H9 (cell line): ENCODE measurements at regions not wholly inside any gene's neighbourhood (a gene's known extent, or its start where the extent isn't known, plus 50 kb on each side); places are given as distances from the start of the nearest gene placed in this dataset.

Experiments
- DNase-seq: peaks from one replicate; pipeline ENCODE4 v3.0.0-alpha.2; 2017
- H2AFZ ChIP-seq: one replicate; pipeline ENCODE4 v1.6.1; 2013; ENCODE audit warnings: mild to moderate bottlenecking, low read length, control low read depth, moderate library complexity
- H2AK5ac ChIP-seq: 2 replicates; pipeline ENCODE4 v1.6.1; 2013; ENCODE audit warnings: low read length, control low read depth, mixed read lengths; ENCODE audit not compliant: insufficient read length
- H2BK120ac ChIP-seq: one replicate; pipeline ENCODE4 v1.6.1; 2013; ENCODE audit warnings: low read depth, mild to moderate bottlenecking, low read length, control low read depth, inconsistent platforms; ENCODE audit not compliant: poor library complexity, severe bottlenecking
- H2BK12ac ChIP-seq: 2 replicates; pipeline ENCODE4 v1.6.1; 2013; ENCODE audit warnings: low read length, control low read depth, mixed read lengths, low read depth; ENCODE audit not compliant: insufficient read length
- H2BK15ac ChIP-seq: 2 replicates; pipeline ENCODE4 v1.6.1; 2013; ENCODE audit warnings: low read depth, low read length, control low read depth
- H2BK20ac ChIP-seq: one replicate; pipeline ENCODE4 v1.6.1; 2013; ENCODE audit warnings: low read depth, mild to moderate bottlenecking, low read length, control low read depth, inconsistent platforms; ENCODE audit not compliant: poor library complexity, severe bottlenecking
- H2BK5ac ChIP-seq: 2 replicates; pipeline ENCODE4 v1.6.1; 2013; ENCODE audit warnings: low read length, control low read depth, mixed read lengths; ENCODE audit not compliant: insufficient read length
- H3K14ac ChIP-seq: 2 replicates; pipeline ENCODE4 v1.6.1; 2013; ENCODE audit warnings: low read length, control low read depth; ENCODE audit not compliant: insufficient read depth
- H3K18ac ChIP-seq: 2 replicates; pipeline ENCODE4 v1.6.1; 2013; ENCODE audit warnings: low read depth, mild to moderate bottlenecking, mixed read lengths, low read length, control low read depth; ENCODE audit not compliant: insufficient read length
- H3K23ac ChIP-seq: 2 replicates; pipeline ENCODE4 v1.6.1; 2013; ENCODE audit warnings: low read length, control low read depth, mixed read lengths, low read depth; ENCODE audit not compliant: insufficient read length
- H3K23me2 ChIP-seq: 2 replicates; pipeline ENCODE4 v1.6.1; 2013; ENCODE audit warnings: low read depth, mild to moderate bottlenecking, mixed read lengths, low read length, control low read depth; ENCODE audit not compliant: insufficient read length, poor library complexity, severe bottlenecking
- H3K27ac ChIP-seq: 2 replicates; pipeline ENCODE4 v1.5.1; 2013; ENCODE audit warnings: low read length, control low read depth, mixed read lengths, low read depth; ENCODE audit not compliant: insufficient read length
- H3K27me3 ChIP-seq: 2 replicates; pipeline ENCODE4 v1.6.1; 2013; ENCODE audit warnings: low read length, control low read depth, inconsistent platforms; ENCODE audit not compliant: insufficient read depth
- H3K4ac ChIP-seq: 2 replicates; pipeline ENCODE4 v1.6.1; 2013; ENCODE audit warnings: low read depth, mild to moderate bottlenecking, control low read depth, inconsistent platforms, low read length, moderate library complexity
- H3K4me1 ChIP-seq: 2 replicates; pipeline ENCODE4 v1.6.1; 2013; ENCODE audit warnings: low read length, control low read depth, inconsistent platforms; ENCODE audit not compliant: insufficient read depth
- H3K4me2 ChIP-seq: 2 replicates; pipeline ENCODE4 v1.6.1; 2013; ENCODE audit warnings: low read length, control low read depth, mixed read lengths; ENCODE audit not compliant: insufficient read length, insufficient read depth
- H3K56ac ChIP-seq: 2 replicates; pipeline ENCODE4 v1.6.1; 2013; ENCODE audit warnings: low read depth, mild to moderate bottlenecking, mixed read lengths, low read length, control low read depth; ENCODE audit not compliant: insufficient read length
- H3K79me1 ChIP-seq: 2 replicates; pipeline ENCODE4 v1.6.1; 2013; ENCODE audit warnings: low read depth, mild to moderate bottlenecking, moderate library complexity, low read length, control low read depth, inconsistent platforms; ENCODE audit not compliant: insufficient read depth, poor library complexity, severe bottlenecking
- H3K79me2 ChIP-seq: 2 replicates; pipeline ENCODE4 v1.6.1; 2013; ENCODE audit warnings: low read length, control low read depth, inconsistent platforms; ENCODE audit not compliant: insufficient read depth
- H3K9ac ChIP-seq: 2 replicates; pipeline ENCODE4 v1.6.1; 2013; ENCODE audit warnings: low read length, control low read depth, mixed read lengths; ENCODE audit not compliant: insufficient read length; ENCODE audit errors: extremely low read depth
- H3K9me3 ChIP-seq: one replicate; pipeline ENCODE4 v1.6.1; 2013; ENCODE audit warnings: low read depth, low read length, inconsistent platforms; ENCODE audit not compliant: control insufficient read depth
- H3T11ph ChIP-seq: one replicate; pipeline ENCODE4 v1.6.1; 2013; ENCODE audit warnings: mild to moderate bottlenecking, low read length, control low read depth, inconsistent platforms
- H4K20me1 ChIP-seq: one replicate; pipeline ENCODE4 v1.6.1; 2013; ENCODE audit not compliant: control insufficient read depth, insufficient read length, insufficient read depth
- H4K5ac ChIP-seq: 2 replicates; pipeline ENCODE4 v1.6.1; 2013; ENCODE audit warnings: low read depth, mild to moderate bottlenecking, mixed read lengths, low read length, control low read depth; ENCODE audit not compliant: insufficient read length
- H4K8ac ChIP-seq: replicated peaks from 2 replicates; pipeline ENCODE4 v1.6.1; 2013; ENCODE audit warnings: low read length, control low read depth, mixed read lengths, low read depth; ENCODE audit not compliant: insufficient read length
- H4K91ac ChIP-seq: 2 replicates; pipeline ENCODE4 v1.6.1; 2013; ENCODE audit warnings: low read depth, mild to moderate bottlenecking, moderate library complexity, mixed read lengths, low read length, control low read depth; ENCODE audit not compliant: insufficient read length
- H3K27ac Mint-ChIP-seq, 3 experiments: 2 replicates in 2 of 3; 3 replicates in 1 of 3; pipeline ENCODE4 v1.8.0; 2020 to 2021; ENCODE audit warnings: mixed read lengths in 3 of 3, mild to moderate bottlenecking in 1 of 3, moderate library complexity in 1 of 3
- H3K27me3 Mint-ChIP-seq: 2 replicates; pipeline ENCODE4 v1.8.0; 2021; ENCODE audit warnings: low read depth, mild to moderate bottlenecking, moderate library complexity, mixed read lengths
- H3K36me3 Mint-ChIP-seq, 3 experiments: 2 replicates in 2 of 3; 3 replicates in 1 of 3; pipeline ENCODE4 v1.8.0; 2020 to 2021; ENCODE audit warnings: low read depth in 3 of 3, mixed read lengths in 3 of 3; ENCODE audit not compliant: insufficient read depth in 1 of 3
- H3K4me1 Mint-ChIP-seq, 2 experiments: 2 replicates each; pipeline ENCODE4 v1.8.0; 2020; ENCODE audit warnings: mixed read lengths in 2 of 2
- H3K4me3 Mint-ChIP-seq, 2 experiments: 2 replicates in 1 of 2; 3 replicates in 1 of 2; pipeline ENCODE4 v1.8.0; 2020 to 2021; ENCODE audit warnings: mild to moderate bottlenecking in 2 of 2, mixed read lengths in 2 of 2, moderate library complexity in 1 of 2
- H3K9me3 Mint-ChIP-seq, 2 experiments: 2 replicates in 1 of 2; 3 replicates in 1 of 2; pipeline ENCODE4 v1.8.0; 2020; ENCODE audit warnings: mild to moderate bottlenecking in 2 of 2, mixed read lengths in 2 of 2, moderate library complexity in 1 of 2
- CTCF ChIP-seq: fragments of 200-600 bp; sonication (generic); conservative IDR thresholded peaks from 3 replicates; pipeline ENCODE4 v1.8.0; 2021; ENCODE audit warnings: antibody characterized with exemption, mild to moderate bottlenecking
- WGBS: extraction: QIAGEN DNeasy Blood & Tissue Kit; methylation state at CpG from one replicate; pipeline ENCODE4 v1.1.7; 2013; ENCODE audit warnings: missing lambda C conversion rate, low lambda C conversion rate, mixed read lengths; ENCODE audit not compliant: insufficient read length; ENCODE audit errors: extremely low coverage; 5-methylcytosine and 5-hydroxymethylcytosine counted together

GRCh38 chr17:34199932-34200534, 55.1 kb upstream of the CCL2 start:
- Histone ChIP-seq H4K91ac (no peak overlapping the region), H2BK12ac (no peak overlapping the region), H4K5ac (no peak overlapping the region), H3K23me2 (no peaks in the 10 kb centered on the region), H3K4me1 (no peaks in the 10 kb centered on the region), H3K23ac (no peak overlapping the region), H2AFZ (peak overlapping the region; percentile 15), H3K9me3 (no peaks in the 10 kb centered on the region), H4K20me1 (no peaks in the 10 kb centered on the region), H4K8ac (no peak overlapping the region), H2BK20ac (no peak overlapping the region), H3K4ac (no peak overlapping the region), H3K27ac (no peak overlapping the region), H3K9ac (no peak overlapping the region), H3K56ac (no peak overlapping the region), H3K79me2 (no peaks in the 10 kb centered on the region), H3K18ac (no peak overlapping the region), H3T11ph (no peak overlapping the region), H2BK5ac (no peak overlapping the region), H3K4me2 (no peak overlapping the region), H3K14ac (no peak overlapping the region), H2BK120ac (no peak overlapping the region), H2AK5ac (no peak overlapping the region), H3K79me1 (no peaks in the 10 kb centered on the region), H2BK15ac (no peak overlapping the region), H3K27me3 (no peaks in the 10 kb centered on the region)
- peaks cover 15% of the 10 kb centered on the region for H3K27me3 Mint-ChIP-seq
- no peak overlapping the region for H3K4me3 Mint-ChIP-seq
- no CpG with 5 or more reads among the region's 8 CpGs for WGBS
- peak; percentile 100 for TF ChIP-seq CTCF
- peak; percentile 90 for DNase-seq
- peaks cover 0 to 11% of the 10 kb centered on the region in 2 experiments; a peak in 4 of 5 replicates for H3K9me3 Mint-ChIP-seq
- peaks cover 2 to 3% of the 10 kb centered on the region in 2 experiments; a peak in 3 of 4 replicates for H3K4me1 Mint-ChIP-seq
- 0 out of 7 replicates have a peak, but pooled peaks cover 0 to 4% (median 0%) of the 10 kb centered on the region in 3 experiments for H3K36me3 Mint-ChIP-seq
- peak overlapping the region in 1 of 3 experiments; percentile 59; a peak in 1 of 7 replicates for H3K27ac Mint-ChIP-seq
